IPS-NIHi7 (cell line): ENCODE measurements at regions not wholly inside any gene's neighbourhood (a gene's known extent, or its start where the extent isn't known, plus 50 kb on each side); places are given as distances from the start of the nearest gene placed in this dataset.
A peak's percentile ranks its signal among the peaks of the same experiment; 100 is the strongest.
"Not testable (repeated sequence)": the region's sequence is repeated elsewhere in the genome, so short reads cannot be mapped to it uniquely, and the experiment has no call there.

ENCODE experiments used
- DNase-seq: peaks from one replicate; pipeline ENCODE4 v3.0.0; 2012; ENCODE audit warnings: mixed read lengths; ENCODE audit errors: extremely low spot score

GRCh38 chr1:182331387-182331786, 60.2 kb downstream of the GLUL start:
- no peak for DNase-seq

- DNase-seq: no peak
Measured at GRCh38 chr1:182330303-182330702, 61.3 kb downstream of the GLUL start.

DNA sequence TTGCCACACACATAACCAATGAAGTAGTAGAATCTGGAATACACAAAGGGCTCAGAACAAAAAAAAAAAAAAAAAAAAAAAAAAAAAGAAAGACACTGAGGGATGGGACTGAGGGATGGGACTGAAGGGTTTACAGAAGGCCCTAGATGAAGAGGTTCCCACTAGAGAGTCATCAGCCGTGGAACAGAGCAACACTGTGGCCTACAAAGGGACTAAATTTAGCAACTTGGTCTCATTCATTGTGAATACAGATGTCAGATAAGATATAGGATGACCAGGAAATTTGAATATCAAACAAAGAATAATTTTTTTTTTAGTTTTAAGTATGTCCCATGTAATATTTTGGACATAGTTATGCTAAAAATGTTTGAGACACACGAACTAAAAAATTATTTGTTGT, 62.1 kb downstream of the GLUL start:
- no peak for DNase-seq

GRCh38 chr1:182328591-182328990, 63.0 kb downstream of the GLUL start:
- no peak for DNase-seq

DNA sequence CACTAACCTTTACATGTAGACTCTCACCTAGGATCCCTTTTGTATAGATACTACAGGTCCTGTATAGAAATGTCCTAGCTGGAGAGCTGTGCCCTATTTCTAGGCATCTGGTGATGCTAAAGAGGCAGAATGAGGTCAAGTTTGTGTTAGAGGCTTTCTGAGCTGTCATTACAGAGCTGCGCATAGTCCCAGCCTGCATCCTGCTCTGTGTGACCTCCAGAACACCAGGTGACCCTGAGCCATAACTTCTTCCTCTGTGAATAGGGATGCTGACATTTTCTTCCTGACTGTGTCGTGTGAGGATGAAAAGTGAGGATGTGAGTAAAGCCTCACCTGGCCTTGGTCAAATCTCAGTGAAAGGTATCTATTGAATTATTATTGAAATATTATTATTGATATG, 66.3 kb downstream of the GLUL start:
- no peak for DNase-seq

DNA sequence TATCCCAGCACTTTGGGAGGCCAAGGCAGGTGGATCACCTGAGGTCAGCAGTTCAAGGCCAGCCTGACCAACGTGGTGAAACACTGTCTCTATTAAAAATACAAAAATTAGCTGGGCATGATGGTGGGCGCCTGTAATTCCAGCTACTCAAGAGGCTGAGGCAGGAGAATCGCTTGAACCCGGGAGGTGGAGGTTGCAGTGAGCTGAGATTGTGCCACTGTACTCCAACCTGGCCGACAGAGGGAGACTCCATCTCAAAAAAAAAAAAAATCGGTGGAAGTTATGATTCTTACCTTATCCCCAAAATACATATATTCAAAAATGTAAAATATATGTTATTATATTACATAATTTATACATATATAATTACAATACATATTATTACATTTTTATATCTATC, 70.1 kb downstream of the GLUL start:
- DNase-seq: not testable (repeated sequence)

DNA sequence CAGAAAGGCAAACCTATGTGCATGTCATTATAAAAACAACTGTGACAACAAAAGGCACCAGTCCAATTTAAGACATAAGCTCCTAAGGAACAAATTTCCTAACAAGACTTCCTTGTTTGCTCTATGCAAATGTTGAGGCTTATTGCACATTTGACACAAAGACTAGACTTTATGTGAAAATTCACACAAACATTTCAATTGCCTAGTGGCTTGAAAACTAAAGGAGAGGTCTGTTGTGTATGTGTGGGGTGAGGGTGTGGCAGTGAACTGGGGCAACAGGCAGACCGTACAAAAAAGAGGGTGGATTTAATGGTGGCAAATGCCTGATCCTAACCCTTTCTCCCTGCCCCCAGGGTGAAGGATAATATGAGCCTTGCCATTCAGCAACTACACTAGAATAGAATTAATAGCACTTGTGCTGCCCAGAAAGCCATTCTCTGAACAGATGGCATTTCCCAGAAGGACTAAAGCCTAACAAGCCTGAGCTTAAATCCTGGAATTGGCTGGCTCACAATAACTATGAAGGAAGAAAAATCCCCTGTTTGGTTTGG, 73.9 kb downstream of the GLUL start:
- DNase-seq: no peak

DNA sequence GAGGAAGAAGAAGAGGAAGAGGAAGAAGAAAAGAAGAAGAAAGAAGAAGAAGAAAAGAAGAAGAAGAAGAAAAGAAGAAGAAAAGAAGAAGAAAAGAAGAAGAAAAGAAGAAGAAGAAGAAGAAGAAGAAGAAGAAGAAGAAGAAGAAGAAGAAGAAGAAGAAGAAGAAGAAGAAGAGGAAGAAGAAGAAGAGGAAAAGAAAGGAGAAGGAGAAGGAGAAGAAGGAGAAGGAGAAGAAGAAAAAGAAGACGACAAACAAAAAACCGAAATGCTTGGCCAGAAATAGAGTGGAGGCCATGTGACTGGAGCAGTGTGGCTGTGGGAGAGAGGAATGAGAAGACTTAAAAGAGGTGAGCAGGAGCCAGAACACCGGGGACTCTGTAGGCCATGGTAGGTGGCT, 75.1 kb downstream of the GLUL start:
- not testable (repeated sequence) for DNase-seq

DNA sequence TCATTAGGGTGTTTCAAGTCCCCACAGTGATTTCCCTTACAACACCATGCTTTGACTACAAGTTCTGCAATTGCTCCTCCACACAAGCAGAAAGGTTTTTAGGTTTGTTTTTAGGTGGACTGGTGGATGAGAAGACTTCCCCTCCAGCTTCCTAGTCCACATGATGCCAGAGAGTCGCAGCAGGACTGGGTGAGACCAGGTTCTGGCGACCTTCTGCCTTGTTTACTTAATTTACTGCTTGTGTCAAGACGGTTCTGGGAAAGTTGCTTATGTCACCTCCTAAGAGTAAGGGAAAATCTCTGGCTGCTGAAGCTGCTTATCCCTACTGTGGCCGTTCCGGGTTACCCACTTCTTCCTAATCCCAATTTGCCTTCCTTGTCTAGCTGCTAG, 76.4 kb downstream of the GLUL start:
- no peak for DNase-seq

GRCh38 chr1:182309631-182310351, 81.8 kb downstream of the GLUL start:
- peak; percentile 54 for DNase-seq

DNA sequence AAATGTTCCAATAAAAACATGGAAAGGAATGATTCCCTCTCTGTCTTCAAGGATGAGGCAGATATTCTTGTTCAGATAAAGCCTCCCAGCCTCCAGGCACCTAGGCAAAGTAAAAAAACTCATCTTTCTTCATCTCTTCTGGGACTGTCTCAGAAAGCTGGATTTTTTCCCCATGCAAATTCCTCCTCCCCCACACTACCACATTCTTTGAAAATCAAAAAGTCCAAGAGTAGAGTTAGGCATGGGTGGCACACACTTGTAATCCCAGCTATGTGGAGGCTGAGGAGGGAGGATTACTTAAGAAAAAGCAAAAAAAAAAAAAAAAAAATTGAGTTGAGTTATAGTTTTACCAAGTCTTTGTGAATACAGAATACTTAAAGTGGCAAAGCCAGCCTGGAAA, 82.8 kb downstream of the GLUL start:
- no peak for DNase-seq

DNA sequence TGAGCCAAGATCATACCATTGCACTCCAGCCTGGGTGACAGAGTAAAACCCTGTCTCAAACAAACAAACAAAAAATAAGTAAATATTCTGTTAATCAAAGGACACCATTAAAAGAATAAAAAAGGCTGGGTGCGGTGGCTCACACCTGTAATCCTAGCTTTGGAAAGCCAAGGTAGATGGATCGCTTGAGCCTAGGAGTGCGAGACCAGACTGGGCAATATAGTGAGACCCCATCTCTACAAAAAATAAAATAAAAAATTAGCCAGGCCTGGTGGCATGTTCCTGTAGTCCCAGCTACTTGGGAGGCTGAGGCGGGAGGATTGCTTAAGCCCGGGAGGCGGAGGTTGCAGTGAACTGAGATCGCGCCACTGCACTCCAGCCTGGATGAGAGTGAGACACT, 84.1 kb downstream of the GLUL start:
- not testable (repeated sequence) for DNase-seq

DNA sequence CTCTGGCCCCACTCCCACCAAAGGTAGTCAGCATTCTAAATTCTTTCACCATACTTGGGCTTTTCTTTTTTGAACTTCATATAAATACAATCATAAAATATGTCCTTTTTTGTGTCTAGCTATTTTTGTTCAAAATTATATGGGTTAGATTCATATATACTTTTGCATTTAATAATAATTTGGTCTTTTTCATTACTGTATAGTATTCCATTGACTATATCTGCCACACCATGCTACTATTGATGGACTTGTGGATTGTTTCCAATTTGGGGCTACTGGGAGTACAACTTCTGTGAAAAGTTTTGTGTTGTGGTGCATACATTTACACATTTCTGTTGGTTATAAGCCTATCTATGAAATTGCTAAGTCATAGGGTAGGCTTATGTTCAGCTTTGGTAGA, 85.7 kb downstream of the GLUL start:
- DNase-seq: no peak

- DNase-seq: no peak
Measured at GRCh38 chr1:182304627-182305026, 87.0 kb downstream of the GLUL start.

DNA sequence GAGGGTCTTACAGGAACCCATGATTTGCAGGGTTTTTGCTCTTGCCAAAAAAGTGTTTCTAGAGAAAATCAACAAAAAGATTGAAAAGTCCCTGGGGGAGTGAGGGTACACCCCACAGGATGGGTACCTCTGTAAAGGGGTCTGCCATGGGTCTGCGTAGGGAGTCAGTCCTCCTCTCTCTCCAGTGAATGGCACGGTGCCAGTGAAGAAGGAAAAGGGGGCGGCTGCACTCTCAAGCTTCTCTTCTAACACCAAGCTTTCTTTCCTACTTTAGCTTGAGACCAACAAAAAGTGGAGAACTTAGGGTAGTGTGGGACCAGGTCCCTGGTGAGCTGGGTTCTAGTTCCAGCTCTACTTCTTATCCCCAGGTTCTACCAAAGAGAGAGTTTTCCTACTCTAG, 87.4 kb downstream of the GLUL start:
- no peak for DNase-seq

DNA sequence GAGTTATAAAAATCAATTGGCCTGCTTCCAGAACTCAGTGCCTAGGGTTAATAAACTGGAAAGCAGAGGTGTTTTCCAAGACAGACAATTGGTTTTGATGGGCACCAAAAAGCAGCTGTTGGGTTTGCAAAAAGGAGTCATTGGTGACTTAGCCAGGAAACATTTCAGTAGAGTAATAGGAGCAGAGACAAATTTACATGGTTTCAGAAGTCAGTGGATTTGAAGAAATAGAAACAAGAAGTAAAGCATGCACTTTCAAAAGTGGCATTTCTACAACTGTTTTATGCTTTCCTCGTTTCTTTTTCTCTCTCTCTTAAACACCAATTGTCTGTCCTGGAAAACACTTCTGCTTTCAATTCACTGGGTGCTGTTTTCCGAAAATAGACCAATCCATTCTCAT, 87.8 kb downstream of the GLUL start:
- no peak for DNase-seq

GRCh38 chr1:182301467-182302198, 90.0 kb downstream of the GLUL start:
- DNase-seq: no peak

- DNase-seq: no peak
Measured at GRCh38 chr1:182301026-182301436, 90.6 kb downstream of the GLUL start.

- DNase-seq: peak; percentile 49
Measured at GRCh38 chr1:182299728-182300616, 91.6 kb downstream of the GLUL start.

- DNase-seq: not testable (repeated sequence)
Measured at GRCh38 chr1:182299054-182299727, 92.4 kb downstream of the GLUL start.

DNA sequence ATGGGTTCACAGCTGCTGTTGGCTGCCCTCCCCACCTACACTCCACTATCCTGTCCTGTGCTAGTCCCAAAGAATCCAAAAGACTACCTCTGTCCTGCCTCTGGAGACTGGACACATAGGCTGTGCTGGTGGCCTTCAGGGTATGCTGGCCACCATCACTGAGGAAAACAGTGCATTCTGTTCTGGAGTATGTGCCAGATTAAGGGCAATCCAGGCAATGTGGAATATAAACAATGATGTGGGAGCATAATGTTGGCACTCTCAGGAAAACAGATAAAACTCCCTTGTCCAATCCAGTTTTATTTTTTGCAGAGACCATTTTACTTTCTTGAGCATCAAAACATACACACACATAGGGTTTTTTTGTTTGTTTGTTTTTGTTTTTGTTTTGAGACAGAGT, 94.3 kb downstream of the GLUL start:
- DNase-seq: no peak

DNA sequence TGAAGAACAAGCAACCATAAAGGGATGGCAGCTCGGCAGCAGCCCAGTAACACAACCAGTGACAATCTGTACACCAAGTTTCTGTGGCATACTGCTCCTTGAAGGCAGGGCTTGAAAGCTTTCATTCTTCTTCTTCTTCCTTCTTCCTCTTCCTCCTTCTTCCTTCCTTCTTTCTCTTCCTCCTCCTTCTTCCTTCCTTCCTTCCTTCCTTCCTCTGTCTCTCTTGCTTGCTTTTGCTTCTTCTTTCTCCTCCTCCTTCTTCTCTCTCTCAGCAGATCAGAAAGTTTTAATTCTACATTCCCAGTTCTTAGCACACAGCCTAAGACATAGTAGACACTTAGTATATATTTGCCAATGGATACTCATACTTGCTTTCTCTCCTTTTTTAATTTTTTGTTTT, 95.9 kb downstream of the GLUL start:
- DNase-seq: no peak
